ENCODE measurements at regions not wholly inside any gene's neighbourhood (a gene's known extent, or its start where the extent isn't known, plus 50 kb on each side); places are given as distances from the start of the nearest gene placed in this dataset.

DNA sequence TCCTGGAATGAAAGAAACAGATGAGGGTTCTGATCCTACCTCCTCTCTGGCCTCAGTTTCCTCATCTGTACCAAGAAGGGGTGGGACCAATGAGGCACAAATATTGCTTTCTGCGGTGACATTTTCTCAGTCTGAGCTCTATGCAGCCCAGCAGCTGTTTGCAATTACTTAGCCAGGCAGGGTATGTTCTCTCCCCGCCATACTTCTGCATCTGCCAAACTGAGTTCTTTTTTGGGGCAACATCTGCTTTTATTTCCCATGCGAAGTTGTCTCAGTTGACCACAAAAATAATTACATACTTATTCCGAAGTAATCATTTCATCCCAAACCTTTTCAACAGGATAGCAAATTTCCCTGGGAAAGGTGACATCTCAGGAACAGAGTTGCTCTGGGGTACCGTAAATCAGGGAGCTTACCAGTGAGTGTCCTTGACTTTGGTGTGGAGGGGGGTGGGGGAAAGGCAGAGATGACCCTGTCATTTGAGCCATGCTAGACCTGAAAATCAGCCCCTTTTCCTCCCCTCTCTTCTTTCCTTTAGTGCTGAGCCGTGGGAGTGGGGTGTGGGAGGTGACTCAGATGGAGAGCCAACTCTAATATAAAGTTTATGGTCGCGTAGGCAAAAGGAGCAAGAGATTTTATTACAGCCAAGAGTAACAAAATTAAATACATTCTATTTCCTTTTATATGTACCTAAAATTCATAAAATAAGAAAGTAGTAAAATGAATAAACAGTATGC, 165.7 kb upstream of the KL start:
- DNase-seq (ENCODE audit: low spot score) = no peak
- in situ Hi-C loops (cut with MboI; ENCODE audit: low sequenced_read_pairs, unreplicated experiment) = no loop called here
- TF ChIP-seq, protein P1, sequence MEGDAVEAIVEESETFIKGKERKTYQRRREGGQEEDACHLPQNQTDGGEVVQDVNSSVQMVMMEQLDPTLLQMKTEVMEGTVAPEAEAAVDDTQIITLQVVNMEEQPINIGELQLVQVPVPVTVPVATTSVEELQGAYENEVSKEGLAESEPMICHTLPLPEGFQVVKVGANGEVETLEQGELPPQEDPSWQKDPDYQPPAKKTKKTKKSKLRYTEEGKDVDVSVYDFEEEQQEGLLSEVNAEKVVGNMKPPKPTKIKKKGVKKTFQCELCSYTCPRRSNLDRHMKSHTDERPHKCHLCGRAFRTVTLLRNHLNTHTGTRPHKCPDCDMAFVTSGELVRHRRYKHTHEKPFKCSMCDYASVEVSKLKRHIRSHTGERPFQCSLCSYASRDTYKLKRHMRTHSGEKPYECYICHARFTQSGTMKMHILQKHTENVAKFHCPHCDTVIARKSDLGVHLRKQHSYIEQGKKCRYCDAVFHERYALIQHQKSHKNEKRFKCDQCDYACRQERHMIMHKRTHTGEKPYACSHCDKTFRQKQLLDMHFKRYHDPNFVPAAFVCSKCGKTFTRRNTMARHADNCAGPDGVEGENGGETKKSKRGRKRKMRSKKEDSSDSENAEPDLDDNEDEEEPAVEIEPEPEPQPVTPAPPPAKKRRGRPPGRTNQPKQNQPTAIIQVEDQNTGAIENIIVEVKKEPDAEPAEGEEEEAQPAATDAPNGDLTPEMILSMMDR (IDR thresholded peaks at IDR 0.05; ENCODE audit: borderline replicate concordance, control extremely low read depth, extremely low read depth, insufficient read depth, missing control alignments) = no peak

DNA sequence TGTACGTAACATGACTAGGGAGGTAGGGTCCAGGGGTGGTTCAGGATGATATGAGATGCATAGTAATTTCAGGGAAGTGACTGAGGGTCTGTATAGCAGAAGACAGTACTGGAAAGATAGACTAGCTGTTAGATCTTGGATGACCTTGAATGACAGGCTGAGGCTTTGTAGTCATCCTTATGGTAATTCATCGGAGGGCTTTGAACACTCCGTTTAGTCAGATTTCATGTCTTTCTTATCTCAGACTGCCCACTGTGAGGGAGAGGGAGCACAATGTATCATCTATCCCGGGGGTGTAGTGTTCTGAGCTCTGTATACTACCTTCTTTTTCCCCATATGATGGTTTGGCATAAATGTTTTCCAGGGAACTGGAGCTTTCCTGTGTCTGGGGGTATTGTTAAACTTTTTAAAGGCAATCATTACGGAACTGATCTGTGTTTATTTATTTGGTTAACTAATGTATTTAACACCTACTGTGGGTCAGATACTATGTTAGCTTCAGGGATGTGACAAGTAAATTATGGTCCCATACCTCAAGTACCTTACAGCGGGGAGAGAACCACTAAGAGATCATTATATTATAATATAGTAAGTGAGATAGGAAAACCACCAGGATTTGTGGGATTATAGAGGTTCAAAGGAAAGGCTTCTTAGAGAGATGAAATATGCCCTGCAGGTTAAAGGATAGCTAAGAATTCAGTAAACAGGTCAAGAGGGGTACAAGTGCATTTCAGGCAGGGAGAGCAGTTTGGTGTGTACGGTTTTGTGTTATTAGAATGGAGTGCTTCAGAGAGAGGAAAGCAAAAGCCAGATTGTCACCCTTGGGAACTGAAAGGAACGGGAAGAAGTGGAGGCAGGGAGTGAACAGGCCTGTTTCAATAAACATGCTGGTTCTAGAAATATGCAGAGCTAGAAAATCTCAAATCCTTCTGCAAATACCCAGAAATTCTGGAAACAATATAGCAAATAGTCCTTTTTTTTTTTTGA, 164.8 kb upstream of the KL start:
- DNase-seq (ENCODE audit: low spot score) = no peak
- in situ Hi-C loops (cut with MboI; ENCODE audit: low sequenced_read_pairs, unreplicated experiment) = no loop called here
- TF ChIP-seq, protein P1 (IDR thresholded peaks at IDR 0.05; ENCODE audit: borderline replicate concordance, control extremely low read depth, extremely low read depth, insufficient read depth, missing control alignments) = no peak

DNA sequence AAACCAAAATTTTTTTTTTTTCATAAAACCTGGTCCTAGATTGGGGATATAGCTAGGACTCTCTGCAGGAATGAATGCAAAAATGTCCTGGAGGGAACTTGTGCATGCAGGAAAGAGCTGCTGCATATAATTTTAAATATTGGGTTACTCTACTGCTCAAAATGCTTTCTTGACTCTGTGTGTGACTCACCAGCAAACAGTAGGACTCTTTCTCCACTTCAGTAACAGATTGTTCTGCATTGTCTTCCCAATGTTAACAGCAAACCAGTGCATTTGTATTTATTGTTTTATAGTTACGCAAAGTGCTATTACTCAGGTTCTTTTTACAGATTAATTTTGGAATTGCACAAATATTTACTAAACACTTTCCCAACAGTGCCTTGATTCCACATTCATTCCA, 163.7 kb upstream of the KL start:
- TF ChIP-seq, protein P1 (IDR thresholded peaks at IDR 0.05; ENCODE audit: borderline replicate concordance, control extremely low read depth, extremely low read depth, insufficient read depth, missing control alignments) = no peak
- DNase-seq (ENCODE audit: low spot score) = no peak
- in situ Hi-C loops (cut with MboI; ENCODE audit: low sequenced_read_pairs, unreplicated experiment) = no loop called here

DNA sequence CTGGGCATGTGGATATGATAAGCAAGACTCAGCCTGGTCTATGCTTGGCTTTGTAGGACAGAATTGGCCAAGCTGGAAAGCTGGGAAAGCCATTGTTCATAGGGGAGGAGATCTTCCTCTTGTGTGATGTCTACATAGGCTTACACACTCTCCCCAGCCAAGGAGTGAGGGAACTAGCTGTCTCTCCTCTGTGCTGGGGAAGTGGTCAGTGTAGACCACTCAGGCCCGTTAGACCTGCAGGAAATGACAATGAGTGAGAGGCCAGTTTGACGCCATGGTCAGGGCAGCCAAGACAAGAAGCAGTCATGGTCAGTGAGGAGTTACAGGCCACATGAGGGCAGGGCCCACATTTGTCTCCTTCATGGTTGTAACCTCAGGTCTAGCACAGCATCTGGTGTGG, 159.1 kb upstream of the KL start:
- TF ChIP-seq, protein P1 (IDR thresholded peaks at IDR 0.05; ENCODE audit: borderline replicate concordance, control extremely low read depth, extremely low read depth, insufficient read depth, missing control alignments) = no peak
- DNase-seq (ENCODE audit: low spot score) = no peak
- in situ Hi-C loops (cut with MboI; ENCODE audit: low sequenced_read_pairs, unreplicated experiment) = no loop called here

DNA sequence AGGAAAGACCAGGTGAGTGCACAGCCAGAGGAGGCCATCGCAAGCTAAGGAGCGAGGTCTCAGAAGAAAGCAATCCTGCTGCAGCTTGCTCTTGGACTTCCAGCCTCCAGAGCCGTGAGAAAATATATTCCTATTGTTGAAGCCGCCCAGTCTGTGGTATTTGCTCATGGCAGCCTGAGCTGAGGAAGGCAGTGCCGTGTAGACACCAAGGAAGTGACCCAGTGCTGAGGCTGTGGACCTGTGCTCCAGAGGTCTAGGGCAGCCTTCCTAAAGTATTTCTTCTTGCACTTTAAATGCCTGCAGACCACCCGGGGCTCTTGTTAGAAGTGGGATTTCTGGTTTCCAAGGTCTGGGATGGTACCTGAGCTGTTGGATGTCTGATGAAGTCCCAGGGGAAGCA, 158.5 kb upstream of the KL start:
- DNase-seq (ENCODE audit: low spot score) = no peak
- TF ChIP-seq, protein P1 (IDR thresholded peaks at IDR 0.05; ENCODE audit: borderline replicate concordance, control extremely low read depth, extremely low read depth, insufficient read depth, missing control alignments) = no peak
- in situ Hi-C loops (cut with MboI; ENCODE audit: low sequenced_read_pairs, unreplicated experiment) = no loop called here

DNA sequence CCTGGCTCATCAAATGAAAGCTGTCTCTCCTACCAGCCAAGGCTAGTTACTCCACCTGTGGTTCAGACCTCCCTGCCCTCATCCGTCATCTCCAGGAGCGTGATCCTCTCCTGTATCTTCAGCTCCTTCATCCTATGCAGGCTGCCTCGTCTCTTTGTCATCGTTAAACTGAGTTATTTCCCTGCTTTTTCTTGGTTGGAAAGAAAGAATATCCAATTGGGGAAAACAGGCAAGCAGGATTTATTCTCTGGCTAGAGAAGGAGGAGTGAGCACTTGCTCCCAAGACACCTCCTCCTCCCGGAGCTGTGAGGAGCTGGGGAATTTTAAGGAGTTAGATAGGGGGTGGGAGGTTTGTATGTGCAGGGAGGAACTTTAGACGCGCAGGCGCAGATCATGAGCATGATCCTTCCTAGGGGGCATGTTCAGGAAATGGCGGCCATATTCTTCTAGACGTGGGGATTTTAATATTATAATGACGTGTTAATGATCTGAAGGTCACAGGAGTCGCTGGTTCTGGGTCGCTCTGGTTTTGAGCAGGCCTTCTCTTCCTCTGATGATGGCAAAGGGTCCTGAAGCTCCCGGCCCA, 156.4 kb upstream of the KL start:
- in situ Hi-C loops (cut with MboI; ENCODE audit: low sequenced_read_pairs, unreplicated experiment) = no loop called here
- DNase-seq (ENCODE audit: low spot score) = no peak
- TF ChIP-seq, protein P1 (IDR thresholded peaks at IDR 0.05; ENCODE audit: borderline replicate concordance, control extremely low read depth, extremely low read depth, insufficient read depth, missing control alignments) = no peak
